GM20431 (cell line): ENCODE measurements at regions not wholly inside any gene's neighbourhood (a gene's known extent, or its start where the extent isn't known, plus 50 kb on each side); places are given as distances from the start of the nearest gene placed in this dataset.

Experiments used
- in situ Hi-C: fragments of 300-500 bp; cut with MseI, MboI; formaldehyde crosslinking; loops from one replicate; pipeline ENCODE4 v1.15.0; 2020; ENCODE audit warnings: low sequenced_read_pairs; ENCODE audit not compliant: unreplicated experiment

DNA sequence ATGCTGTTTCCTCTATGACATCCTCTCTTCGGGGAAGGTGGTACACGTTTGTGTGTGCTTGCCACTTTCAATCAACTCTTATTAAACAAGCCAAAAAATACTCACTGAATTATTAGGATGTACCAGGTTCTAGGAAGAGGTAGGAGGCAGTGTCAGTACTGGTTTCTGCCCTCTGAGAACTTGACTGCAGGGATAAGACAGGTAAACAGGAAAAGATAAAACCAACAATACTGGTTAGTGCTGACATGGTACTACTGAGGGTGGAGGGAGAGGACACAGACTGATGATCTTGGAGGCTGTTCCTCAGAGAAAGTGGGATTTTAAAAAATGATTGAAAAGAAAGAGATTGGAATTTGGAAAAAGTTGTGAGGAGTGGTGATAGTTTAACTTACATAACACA, 295.2 kb upstream of the PWP1 start:
- in situ Hi-C loops, result no loop called here

DNA sequence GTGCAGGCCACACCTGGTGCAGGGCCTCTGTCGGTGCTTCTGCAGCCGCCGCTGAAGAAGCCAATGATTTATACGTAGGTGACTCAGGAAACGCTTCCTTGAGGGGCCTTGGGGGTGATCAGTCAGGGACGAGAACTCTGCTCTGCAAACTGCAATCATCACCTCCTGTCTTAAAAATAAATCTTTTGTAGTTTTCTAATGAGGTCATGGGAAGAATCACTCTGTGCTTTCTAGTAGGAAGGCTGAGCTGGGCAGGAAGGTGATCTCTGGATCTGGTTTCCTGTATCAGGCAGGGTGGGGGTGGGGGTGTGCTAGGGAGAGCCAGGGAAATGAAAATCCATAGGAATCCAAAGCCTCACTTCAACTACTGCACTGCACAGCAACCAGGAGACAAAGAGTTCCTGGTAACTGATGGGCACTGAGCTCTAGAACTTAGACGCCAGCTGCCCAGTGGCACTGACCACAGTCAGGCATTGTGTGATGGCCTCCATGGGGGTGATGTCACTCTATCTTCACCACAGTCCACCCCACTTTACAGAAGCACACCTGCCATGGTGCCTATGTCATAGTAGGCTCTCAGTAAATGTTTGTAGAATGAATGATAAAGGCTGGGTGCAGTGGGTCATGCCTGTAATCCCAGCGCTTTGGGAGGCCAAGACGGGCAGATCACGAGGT, 292.4 kb upstream of the PWP1 start:
- in situ Hi-C loops, result no loop called here

DNA sequence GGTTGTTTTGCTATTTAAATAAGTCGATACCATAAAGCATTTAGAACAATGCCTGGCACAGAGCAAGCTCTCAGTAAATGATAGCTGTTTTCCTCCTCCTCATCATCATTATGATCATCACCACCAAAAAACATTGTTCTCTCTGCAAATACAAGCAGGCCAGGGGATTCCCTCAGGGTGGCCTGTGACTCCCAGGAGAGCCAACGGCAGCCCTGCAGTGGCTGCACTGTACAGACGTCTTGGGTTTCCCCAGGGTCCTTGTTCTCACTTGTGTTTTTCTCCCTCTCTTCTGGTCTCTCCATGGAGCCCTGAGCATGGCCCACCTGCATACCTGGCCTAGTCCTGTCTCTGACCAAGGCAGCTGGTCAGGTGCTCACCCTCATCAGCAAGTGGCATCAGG, 290.9 kb upstream of the PWP1 start:
- in situ Hi-C loops, result no loop called here

DNA sequence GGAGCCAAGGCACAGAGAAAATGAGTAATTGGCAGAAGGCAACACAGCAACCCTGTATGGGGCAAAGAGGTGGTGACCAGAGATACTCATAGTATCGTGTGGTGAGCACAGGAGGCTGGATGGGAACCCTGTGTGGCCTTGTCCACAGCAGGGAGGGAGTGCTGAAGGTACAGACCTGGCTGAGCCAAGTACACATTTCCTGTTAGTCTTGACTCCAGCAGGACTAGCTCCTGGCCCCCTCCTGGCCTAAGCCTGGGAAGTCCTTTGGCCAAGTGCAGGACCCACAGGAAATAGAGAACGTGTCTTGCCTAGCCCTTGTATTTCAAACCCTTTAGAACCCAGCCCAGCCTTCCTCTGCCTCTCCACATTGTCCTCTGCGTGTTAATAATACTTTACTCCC, 289.8 kb upstream of the PWP1 start:
- in situ Hi-C loops, result no loop called here

- in situ Hi-C loops, result no loop called here
These were observed 288.6 kb upstream of the PWP1 start for GRCh38 chr12:107396991-107397390.

DNA sequence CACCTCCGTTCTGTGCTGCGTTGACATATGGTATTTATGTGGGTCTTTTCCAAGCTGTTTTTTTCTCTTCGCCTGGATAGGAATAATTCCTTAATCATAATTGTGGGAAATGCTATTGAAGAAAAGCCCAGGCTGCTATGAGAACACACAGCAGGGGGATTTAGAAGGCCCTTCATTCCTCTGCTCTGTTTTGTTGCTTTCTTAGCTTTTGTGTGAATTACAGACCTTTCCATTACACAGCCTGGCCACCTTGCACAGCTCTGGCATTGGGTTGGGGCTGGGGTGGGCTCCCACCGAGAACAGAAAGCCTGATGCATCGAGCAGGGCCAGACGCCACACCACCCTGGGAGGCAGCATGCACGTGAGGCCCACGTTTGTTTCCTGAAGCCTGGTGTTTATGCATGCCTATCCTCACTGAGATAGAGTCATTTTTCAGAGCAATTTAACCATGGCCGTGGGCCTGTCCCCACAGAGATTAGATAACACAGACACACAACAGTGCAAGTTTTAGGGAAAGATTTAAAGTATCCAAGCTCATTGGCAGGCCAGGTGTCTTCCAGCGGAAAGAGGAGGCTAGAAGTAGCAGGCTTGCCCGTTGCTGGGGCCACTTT, 287.6 kb upstream of the PWP1 start:
- in situ Hi-C loops, result no loop called here

DNA sequence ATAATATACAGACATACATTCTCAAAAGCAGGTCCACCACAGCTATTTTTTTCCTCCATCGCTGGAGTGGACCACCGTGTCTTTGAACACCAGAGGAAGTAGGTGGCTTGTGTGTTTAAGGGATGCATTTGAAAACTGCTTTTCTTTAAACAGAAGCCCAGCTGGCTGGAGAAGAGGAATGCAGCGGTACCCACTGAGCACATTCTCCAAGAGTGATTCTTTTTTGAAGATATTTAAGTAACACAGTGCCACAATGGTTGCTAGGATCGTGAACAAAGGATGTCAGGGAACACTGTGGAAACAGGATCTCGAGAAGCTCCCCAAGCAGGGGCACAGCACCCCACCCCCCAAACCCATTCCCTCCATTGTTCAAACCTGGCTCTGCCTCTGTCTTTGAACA, 286.6 kb upstream of the PWP1 start:
- in situ Hi-C loops, result no loop called here

DNA sequence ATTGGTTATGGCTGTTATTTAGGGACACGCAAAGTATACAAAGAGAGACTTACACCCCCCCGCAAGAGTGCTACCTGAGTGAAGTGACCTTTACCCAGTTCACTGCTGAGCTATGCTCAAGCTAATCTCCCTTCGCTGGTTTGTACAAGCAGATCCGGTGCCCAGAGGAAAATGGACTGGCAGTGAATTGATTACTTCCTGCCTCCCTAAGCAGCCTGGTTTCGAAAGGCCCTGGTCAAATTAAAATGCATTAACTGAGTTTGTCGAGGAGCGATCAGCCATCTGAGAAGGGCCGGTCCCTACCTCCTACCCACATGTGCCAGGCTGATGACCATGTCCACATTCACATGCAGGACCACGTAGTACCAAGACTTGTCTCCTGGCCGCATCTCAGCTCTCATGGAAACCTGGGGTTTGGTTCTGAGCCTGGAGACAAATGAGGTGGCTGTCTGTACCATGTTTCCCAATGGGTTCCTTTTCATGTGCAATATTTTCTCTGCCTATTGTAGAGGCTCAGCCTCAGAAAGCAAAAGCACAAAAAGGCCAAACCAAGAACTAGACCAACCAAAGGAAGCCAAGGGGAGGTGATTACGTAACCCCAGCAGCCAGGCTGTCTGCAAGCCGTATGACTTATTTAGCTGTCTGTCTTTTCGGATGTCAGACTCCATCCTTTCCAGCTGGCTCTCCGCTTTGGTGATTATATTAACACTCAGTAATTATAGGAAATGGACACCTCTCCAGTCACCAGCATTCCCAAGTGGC, 284.7 kb upstream of the PWP1 start:
- in situ Hi-C loops, result loop anchor here (25.0 kb wide), 2 partner anchors 211 to 264 kb away; no protein-coding TSS in a partner anchor

- in situ Hi-C loops, result loop anchor here (25.0 kb wide), 2 partner anchors 210 to 265 kb away; no protein-coding TSS in a partner anchor
These were observed 283.3 kb upstream of the PWP1 start for GRCh38 chr12:107402041-107403022.

- in situ Hi-C loops, result loop anchor here (25.0 kb wide), 2 partner anchors 207 to 268 kb away; no protein-coding TSS in a partner anchor
These were observed 280.6 kb upstream of the PWP1 start for GRCh38 chr12:107404981-107405380.

DNA sequence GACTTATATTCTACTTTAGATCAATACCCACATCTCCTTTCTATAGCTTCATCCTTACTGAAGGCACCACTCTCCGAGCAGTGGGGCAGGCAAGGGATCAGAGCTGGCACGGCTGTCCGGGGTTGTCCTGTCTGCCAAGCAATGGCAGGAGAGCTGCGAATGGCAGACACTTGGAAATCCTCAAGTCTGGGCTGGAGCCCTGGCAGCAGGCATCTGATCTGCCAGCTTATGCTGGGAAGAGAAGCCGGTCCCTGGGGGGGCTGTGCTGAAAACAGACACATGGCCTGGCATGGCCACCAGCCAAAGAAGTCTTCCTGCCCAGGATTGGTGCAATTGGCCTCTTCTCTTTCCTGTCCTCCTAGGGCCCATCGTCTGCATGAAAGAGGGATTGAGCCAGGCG, 280.2 kb upstream of the PWP1 start:
- in situ Hi-C loops, result loop anchor here (25.0 kb wide), 2 partner anchors 207 to 268 kb away; no protein-coding TSS in a partner anchor

DNA sequence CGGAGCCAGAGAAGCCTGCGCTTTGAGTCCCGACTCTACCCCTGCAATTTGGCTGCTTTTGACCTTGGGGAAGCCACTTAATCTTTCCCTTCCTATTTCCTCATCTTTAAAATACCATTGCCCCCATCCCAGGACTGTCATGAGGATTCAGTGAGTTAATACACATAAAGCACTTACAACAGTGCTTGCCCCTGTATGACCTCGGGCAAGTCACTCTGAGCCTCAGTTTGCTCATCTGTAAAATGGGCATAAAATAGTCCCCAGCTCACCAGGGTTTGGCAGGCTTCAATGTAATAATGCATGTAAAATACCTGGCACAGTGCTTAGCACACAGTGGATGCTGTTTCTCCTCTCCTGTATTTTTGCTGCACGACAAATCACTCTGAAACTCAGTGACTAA, 278.7 kb upstream of the PWP1 start:
- in situ Hi-C loops, result loop anchor here (25.0 kb wide), 2 partner anchors 205 to 270 kb away; no protein-coding TSS in a partner anchor

- in situ Hi-C loops, result loop anchor here (25.0 kb wide), 2 partner anchors 200 to 275 kb away; no protein-coding TSS in a partner anchor
These were observed 273.6 kb upstream of the PWP1 start for GRCh38 chr12:107411792-107412535.

DNA sequence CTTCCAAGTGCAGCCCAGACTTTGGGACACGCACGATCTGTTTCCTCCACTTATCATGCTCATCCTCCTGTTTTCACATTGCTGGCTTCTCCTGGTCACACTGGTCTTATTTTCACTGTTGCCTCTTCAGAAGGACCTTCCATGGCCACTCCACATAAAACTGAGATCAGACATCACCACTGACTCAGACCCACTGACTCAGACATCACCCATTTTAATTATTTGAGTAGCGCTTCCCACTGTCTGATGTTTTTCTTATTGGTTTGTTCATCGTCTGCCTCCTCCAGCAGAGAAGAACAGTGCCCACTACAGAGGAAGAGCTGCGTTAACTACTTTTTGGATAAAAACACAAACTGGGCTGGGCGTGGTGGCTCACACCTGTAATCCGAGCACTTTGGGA, 270.5 kb upstream of the PWP1 start:
- in situ Hi-C loops, result loop anchor here (25.0 kb wide), 2 partner anchors 197 to 278 kb away; no protein-coding TSS in a partner anchor

GRCh38 chr12:107415834-107416233, 269.8 kb upstream of the PWP1 start:
- in situ Hi-C loops, result loop anchor here (25.0 kb wide), 2 partner anchors 196 to 279 kb away; no protein-coding TSS in a partner anchor

GRCh38 chr12:107417004-107417403, 268.6 kb upstream of the PWP1 start:
- in situ Hi-C loops, result loop anchor here (25.0 kb wide), 2 partner anchors 195 to 280 kb away; no protein-coding TSS in a partner anchor

- in situ Hi-C loops, result loop anchor here (25.0 kb wide), 2 partner anchors 193 to 282 kb away; no protein-coding TSS in a partner anchor
These were observed 266.6 kb upstream of the PWP1 start for GRCh38 chr12:107418981-107419380.

GRCh38 chr12:107423531-107423930, 262.1 kb upstream of the PWP1 start:
- in situ Hi-C loops, result loop anchor here (25.0 kb wide), 2 partner anchors 189 to 286 kb away; no protein-coding TSS in a partner anchor
